Kidney (tissue), 13 donors: ENCODE measurements at regions not wholly inside any gene's neighbourhood (a gene's known extent, or its start where the extent isn't known, plus 50 kb on each side); places are given as distances from the start of the nearest gene placed in this dataset.

Experiments used
- DNase-seq, 5 donors: peaks; one replicate each; pipeline ENCODE4 v3.0.0-alpha.2; 2013 to 2020
- FAIRE-seq: peaks from 2 replicates; lab custom pipeline; 2012; peaks lifted over from hg19 to GRCh38; lab: Jason Lieb, UNC
- H3K27ac ChIP-seq, 2 donors: one replicate each; pipeline ENCODE4 v1.7.0; 2013; ENCODE audit warnings: low read depth in 2 of 2, low read length in 2 of 2, inconsistent platforms in 1 of 2
- H3K27me3 ChIP-seq: one replicate; pipeline ENCODE4 v1.7.1; 2013; ENCODE audit warnings: low read length, inconsistent platforms; ENCODE audit not compliant: control insufficient read depth, insufficient read depth
- H3K36me3 ChIP-seq, 3 donors: one replicate each; pipeline versions ENCODE4 v1.7.0 to v1.7.1; 2013; ENCODE audit warnings: low read length in 3 of 3, control low read depth in 1 of 3, inconsistent platforms in 1 of 3; ENCODE audit not compliant: insufficient read depth in 3 of 3, control insufficient read depth in 2 of 3
- H3K4me1 ChIP-seq, 3 donors: one replicate each; pipeline versions ENCODE4 v1.7.0 to v1.7.1; 2013; ENCODE audit warnings: low read length in 3 of 3, inconsistent platforms in 1 of 3, low read depth in 1 of 3; ENCODE audit not compliant: control insufficient read depth in 2 of 3, insufficient read depth in 2 of 3
- H3K4me3 ChIP-seq, 3 donors: one replicate each; pipeline versions ENCODE4 v1.7.0 to v1.8.1; 2013; ENCODE audit warnings: low read length in 3 of 3, control low read depth in 1 of 3, inconsistent platforms in 1 of 3
- H3K9ac ChIP-seq, 3 donors: one replicate each; pipeline versions ENCODE4 v1.7.0 to v1.7.1; 2013; ENCODE audit warnings: low read length in 3 of 3, control low read depth in 1 of 3, inconsistent platforms in 1 of 3
- H3K9me3 ChIP-seq, 3 donors: one replicate each; pipeline versions ENCODE4 v1.7.0 to v1.7.1; 2013; ENCODE audit warnings: low read length in 3 of 3, control low read depth in 1 of 3, inconsistent platforms in 1 of 3; ENCODE audit not compliant: control insufficient read depth in 2 of 3, insufficient read depth in 1 of 3
- CTCF ChIP-seq: IDR thresholded peaks from 3 replicates; pipeline ENCODE4 v1.5.1; 2012; ENCODE audit warnings: mild to moderate bottlenecking, moderate library complexity, borderline replicate concordance; ENCODE audit not compliant: insufficient read depth; ENCODE audit errors: extremely low read depth
- intact Hi-C: fragments of 100-400 bp; cut with DNase I; formaldehyde crosslinking; loops from one replicate; pipeline ENCODE4 v1.11.1; 2022
- donor health status: control.
- donor health status: control.
- donor health status: control.
- donor health status: control.
- donor health status: control.
- donor health status: DM: yes; HTN: yes; CAD: no.
- donor health status: Normal renal cell carcinoma (clear cell type).

DNA sequence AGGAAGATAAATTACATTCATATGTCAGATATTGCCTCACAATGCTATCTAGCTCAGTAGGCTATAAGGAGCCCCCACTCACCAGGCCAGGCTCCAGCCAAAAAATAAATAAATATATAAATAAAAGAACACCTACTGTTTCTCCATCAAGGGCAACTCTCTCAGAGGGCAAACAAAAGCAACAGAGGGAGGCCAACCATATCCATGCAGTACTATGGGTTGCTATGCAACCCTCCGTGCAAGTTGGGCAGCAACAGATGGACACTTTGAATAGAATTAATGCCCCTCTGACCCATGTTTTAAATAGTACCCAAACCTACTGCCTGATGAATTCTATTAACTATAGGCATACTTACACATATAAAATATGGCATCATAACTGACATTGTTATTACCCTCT, 279.8 kb upstream of the EDNRB start:
- H3K9me3 ChIP-seq, result no peaks in the 10 kb centered on the region
- no peaks in the 10 kb centered on the region for H3K4me1 ChIP-seq
- H3K27me3 ChIP-seq, result no peaks in the 10 kb centered on the region
- DNase-seq (peak in 2 of 5 donors; percentile 0 to 3), FAIRE-seq (no peak)
- no peaks in the 10 kb centered on the region for H3K36me3 ChIP-seq
- H3K27ac ChIP-seq, result no peak overlapping the region
- no peak overlapping the region for H3K4me3 ChIP-seq
- no peak for TF ChIP-seq CTCF
- H3K9ac ChIP-seq, result no peak overlapping the region
- intact Hi-C loops, result no loop called here

- no peak for TF ChIP-seq CTCF
- no peak for FAIRE-seq
- no peaks in the 10 kb centered on the region for H3K4me1 ChIP-seq
Observed at GRCh38 chr13:78197231-78197630, 278.6 kb upstream of the EDNRB start.

DNA sequence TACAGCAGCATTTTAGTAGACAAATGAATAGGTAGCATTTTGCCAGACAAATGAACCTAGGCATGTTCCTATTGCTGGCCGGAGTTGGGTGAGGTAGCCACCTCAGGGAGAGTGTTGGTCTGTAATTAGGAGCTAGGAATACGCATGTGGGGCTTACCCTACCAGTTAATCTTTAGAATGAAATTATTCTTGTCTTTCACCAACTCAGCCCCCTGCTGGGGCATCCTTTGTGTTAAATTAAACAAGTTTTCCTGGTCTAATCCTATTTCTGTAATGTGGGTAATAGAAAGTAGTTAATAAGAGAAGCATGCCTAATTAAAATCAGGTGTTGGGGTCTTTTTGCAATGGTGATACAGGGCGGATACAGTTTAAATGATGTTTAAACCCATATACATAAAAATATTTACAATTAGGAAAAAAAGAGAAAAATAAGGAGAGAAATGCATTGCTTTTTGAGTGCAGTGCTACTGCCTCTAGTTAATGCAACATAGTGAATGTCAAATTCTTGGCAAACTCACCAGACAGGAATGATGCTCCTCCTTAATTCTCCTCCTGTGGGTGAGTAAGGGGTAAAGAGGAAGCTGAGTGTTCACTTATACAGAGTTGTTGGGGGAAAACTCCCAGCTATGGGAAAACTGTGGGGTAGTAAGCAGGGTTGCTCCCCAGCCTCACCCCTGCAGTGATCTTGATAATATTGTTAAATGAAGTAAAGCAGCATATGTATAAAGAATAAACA, 276.4 kb upstream of the EDNRB start:
- Histone ChIP-seq H3K4me1 (no peaks in the 10 kb centered on the region), H3K4me3 (no peak overlapping the region), H3K9me3 (no peaks in the 10 kb centered on the region), H3K27ac (no peak overlapping the region), H3K9ac (no peak overlapping the region), H3K36me3 (no peaks in the 10 kb centered on the region), H3K27me3 (no peaks in the 10 kb centered on the region)
- DNase-seq (no peak), FAIRE-seq (no peak)
- no peak for TF ChIP-seq CTCF
- intact Hi-C loops, result no loop called here

More at GRCh38 chr13:78197231-78197630, 278.6 kb upstream of the EDNRB start:
- Histone ChIP-seq H3K4me3 (no peak overlapping the region), H3K9ac (no peak overlapping the region), H3K27ac (no peak overlapping the region), H3K36me3 (no peaks in the 10 kb centered on the region), H3K9me3 (no peaks in the 10 kb centered on the region), H3K27me3 (no peaks in the 10 kb centered on the region)
- intact Hi-C loops, result no loop called here
- no peak for DNase-seq
